WI38 (cell line): ENCODE measurements at regions not wholly inside any gene's neighbourhood (a gene's known extent, or its start where the extent isn't known, plus 50 kb on each side); places are given as distances from the start of the nearest gene placed in this dataset.

Experiments used
- H3K4me3 ChIP-seq: 2 replicates; pipeline ENCODE4 v1.5.1; 2011; ENCODE audit warnings: low read depth, mild to moderate bottlenecking, control low read depth, low read length
- CTCF ChIP-seq: IDR thresholded peaks from 2 replicates; pipeline ENCODE4 v1.5.1; 2012; ENCODE audit warnings: low read depth, mild to moderate bottlenecking, control low read depth, low read length

GRCh38 chr12:127063339-127064072 lies 1203.5 kb upstream of the TMEM132C start:
- TF ChIP-seq CTCF, result no peak

GRCh38 chr12:127064207-127064606 lies 1202.8 kb upstream of the TMEM132C start:
- H3K4me3 ChIP-seq, result no peak overlapping the region
- TF ChIP-seq CTCF, result no peak

More at GRCh38 chr12:127063339-127064072, 1203.5 kb upstream of the TMEM132C start:
- H3K4me3 ChIP-seq, result no peak overlapping the region

- TF ChIP-seq CTCF, result no peak
- H3K4me3 ChIP-seq, result no peak overlapping the region
Measured at GRCh38 chr12:127065595-127065994, 1201.4 kb upstream of the TMEM132C start.

GRCh38 chr12:127070515-127071157 lies 1196.3 kb upstream of the TMEM132C start:
- TF ChIP-seq CTCF, result no peak
- H3K4me3 ChIP-seq, result no peak overlapping the region

- H3K4me3 ChIP-seq, result no peak overlapping the region
- TF ChIP-seq CTCF, result no peak
Measured at GRCh38 chr12:127074161-127074560, 1192.8 kb upstream of the TMEM132C start.

- H3K4me3 ChIP-seq, result no peak overlapping the region
- no peak for TF ChIP-seq CTCF
Measured at GRCh38 chr12:127075981-127076380, 1191.0 kb upstream of the TMEM132C start.
